KMS-11 (cell line): ENCODE measurements at regions not wholly inside any gene's neighbourhood (a gene's known extent, or its start where the extent isn't known, plus 50 kb on each side); places are given as distances from the start of the nearest gene placed in this dataset.

Experiments used
- H2AFZ ChIP-seq: fragments of 200-600 bp; sonication (generic); 2 replicates; pipeline ENCODE4 v1.6.1; 2016; ENCODE audit warnings: antibody characterized with exemption, mixed run types, low read depth
- H3K27ac ChIP-seq: fragments of 200-600 bp; sonication (generic); 2 replicates; pipeline ENCODE4 v1.6.1; 2016; ENCODE audit warnings: mild to moderate bottlenecking, mixed run types
- H3K27me3 ChIP-seq: fragments of 200-600 bp; sonication (generic); 2 replicates; pipeline ENCODE4 v1.6.1; 2017; ENCODE audit warnings: mild to moderate bottlenecking, low read depth, mixed run types, moderate library complexity; ENCODE audit not compliant: insufficient read depth
- H3K36me3 ChIP-seq: fragments of 200-600 bp; sonication (generic); 2 replicates; pipeline ENCODE4 v1.6.1; 2017; ENCODE audit warnings: mild to moderate bottlenecking, mixed run types; ENCODE audit not compliant: insufficient read depth
- H3K4me1 ChIP-seq: fragments of 200-600 bp; sonication (generic); 2 replicates; pipeline ENCODE4 v1.6.1; 2016; ENCODE audit warnings: mild to moderate bottlenecking, low read depth, mixed run types; ENCODE audit not compliant: poor library complexity, severe bottlenecking
- H3K4me2 ChIP-seq: fragments of 200-600 bp; sonication (generic); 2 replicates; pipeline ENCODE4 v1.7.0; 2016; ENCODE audit warnings: mild to moderate bottlenecking, mixed run types
- H3K4me3 ChIP-seq: fragments of 200-600 bp; sonication (generic); IDR thresholded peaks from 2 replicates; pipeline ENCODE4 v1.6.1; 2017; ENCODE audit warnings: low read depth, low read length, mixed read lengths; ENCODE audit not compliant: insufficient read depth
- H3K79me2 ChIP-seq: fragments of 200-600 bp; sonication (generic); 2 replicates; pipeline ENCODE4 v1.6.1; 2016; ENCODE audit warnings: low read depth, mixed run types; ENCODE audit not compliant: insufficient read depth
- H3K9ac ChIP-seq: fragments of 200-600 bp; sonication (generic); 2 replicates; pipeline ENCODE4 v1.6.1; 2016; ENCODE audit warnings: mild to moderate bottlenecking, mixed run types
- H4K20me1 ChIP-seq: fragments of 200-600 bp; sonication (generic); 2 replicates; pipeline ENCODE4 v1.6.1; 2016; ENCODE audit warnings: mild to moderate bottlenecking, mixed run types; ENCODE audit not compliant: insufficient read depth
- CTCF ChIP-seq: fragments of 200-600 bp; sonication (generic); conservative IDR thresholded peaks from 2 replicates; pipeline ENCODE4 v1.6.1; 2017; ENCODE audit warnings: low read depth, mild to moderate bottlenecking, antibody characterized with exemption, low read length, moderate library complexity, mixed read lengths

- TF ChIP-seq CTCF: no peak
- H3K36me3 ChIP-seq: no peaks in the 10 kb centered on the region
- no peaks in the 10 kb centered on the region for H3K4me1 ChIP-seq
- no peaks in the 10 kb centered on the region for H4K20me1 ChIP-seq
- no peaks in the 10 kb centered on the region for H3K27me3 ChIP-seq
- H3K9ac ChIP-seq: no peak overlapping the region
- no peak overlapping the region for H3K27ac ChIP-seq
- H3K4me2 ChIP-seq: no peak overlapping the region
- no peak overlapping the region for H3K4me3 ChIP-seq
- no peaks in the 10 kb centered on the region for H3K79me2 ChIP-seq
- no peak overlapping the region for H2AFZ ChIP-seq
Measured at GRCh38 chr16:63349961-63350360, 1313.7 kb upstream of the CDH8 start.

- Histone ChIP-seq H3K27me3 (no peaks in the 10 kb centered on the region), H3K4me1 (no peaks in the 10 kb centered on the region), H3K9ac (no peak overlapping the region), H3K4me2 (no peak overlapping the region), H3K79me2 (no peaks in the 10 kb centered on the region), H3K4me3 (no peak overlapping the region), H3K27ac (no peak overlapping the region), H3K36me3 (no peaks in the 10 kb centered on the region), H2AFZ (no peak overlapping the region), H4K20me1 (no peaks in the 10 kb centered on the region)
- no peak for TF ChIP-seq CTCF
Measured at GRCh38 chr16:63346000-63346399, 1309.8 kb upstream of the CDH8 start.

- Histone ChIP-seq H3K4me3 (no peak overlapping the region), H3K27me3 (no peaks in the 10 kb centered on the region), H3K36me3 (no peaks in the 10 kb centered on the region), H3K27ac (no peak overlapping the region), H3K4me2 (no peak overlapping the region), H4K20me1 (no peaks in the 10 kb centered on the region), H3K9ac (no peak overlapping the region), H3K4me1 (no peaks in the 10 kb centered on the region), H2AFZ (no peak overlapping the region), H3K79me2 (no peaks in the 10 kb centered on the region)
- TF ChIP-seq CTCF: no peak
Measured at GRCh38 chr16:63337264-63337663, 1301.0 kb upstream of the CDH8 start.

- TF ChIP-seq CTCF: no peak
- Histone ChIP-seq H3K4me3 (no peak overlapping the region), H2AFZ (no peak overlapping the region), H4K20me1 (no peaks in the 10 kb centered on the region), H3K9ac (no peak overlapping the region), H3K4me1 (no peaks in the 10 kb centered on the region), H3K79me2 (no peaks in the 10 kb centered on the region), H3K27me3 (no peaks in the 10 kb centered on the region), H3K36me3 (no peaks in the 10 kb centered on the region), H3K4me2 (no peak overlapping the region), H3K27ac (no peak overlapping the region)
Measured at GRCh38 chr16:63331111-63331510, 1294.9 kb upstream of the CDH8 start.
